CD4-positive, alpha-beta T cell treated with Interleukin-17A for 1 hour (primary cell): ENCODE measurements at regions not wholly inside any gene's neighbourhood (a gene's known extent, or its start where the extent isn't known, plus 50 kb on each side); places are given as distances from the start of the nearest gene placed in this dataset.

Experiments used
- DNase-seq: peaks from one replicate; pipeline ENCODE4 v3.0.0-alpha.2; 2020

GRCh38 chr7:130899071-130899560, 165.1 kb upstream of the KLF14 start:
- no peak for DNase-seq

GRCh38 chr7:130899638-130900401, 165.8 kb upstream of the KLF14 start:
- DNase-seq = no peak

GRCh38 chr7:130900471-130901076, 166.6 kb upstream of the KLF14 start:
- no peak for DNase-seq

- no peak for DNase-seq
Observed at GRCh38 chr7:130901209-130901783, 167.3 kb upstream of the KLF14 start.

GRCh38 chr7:130902755-130903357, 168.8 kb upstream of the KLF14 start:
- DNase-seq = no peak

- peak; percentile 52 for DNase-seq
Observed at GRCh38 chr7:130903358-130903974, 169.5 kb upstream of the KLF14 start.

GRCh38 chr7:130904031-130904757, 170.2 kb upstream of the KLF14 start:
- DNase-seq = peak; percentile 26

- no peak for DNase-seq
Observed at GRCh38 chr7:130904792-130905191, 170.8 kb upstream of the KLF14 start.

GRCh38 chr7:130906575-130906974, 172.6 kb upstream of the KLF14 start:
- DNase-seq = no peak

- DNase-seq = no peak
Observed at GRCh38 chr7:130907439-130907838, 173.4 kb upstream of the KLF14 start.

GRCh38 chr7:130908345-130909160, 174.5 kb upstream of the KLF14 start:
- no peak for DNase-seq

- no peak for DNase-seq
Observed at GRCh38 chr7:130909161-130909836, 175.3 kb upstream of the KLF14 start.

- no peak for DNase-seq
Observed at GRCh38 chr7:130909881-130910672, 176.1 kb upstream of the KLF14 start.

GRCh38 chr7:130910949-130911944, 177.2 kb upstream of the KLF14 start:
- no peak for DNase-seq

GRCh38 chr7:130912082-130912861, 178.3 kb upstream of the KLF14 start:
- peak; percentile 54 for DNase-seq

- peak; percentile 93 for DNase-seq
Observed at GRCh38 chr7:130912862-130913638, 179.0 kb upstream of the KLF14 start.
